Spleen (tissue), 7 donors: ENCODE measurements at regions not wholly inside any gene's neighbourhood (a gene's known extent, or its start where the extent isn't known, plus 50 kb on each side); places are given as distances from the start of the nearest gene placed in this dataset.

Source experiments
- POLR2A ChIP-seq, 3 donors: fragments of 450-650 bp; IDR thresholded peaks; one replicate each; pipeline ENCODE4 v1.5.1; 2017; ENCODE audit warnings: antibody characterized with exemption in 3 of 3, mild to moderate bottlenecking in 1 of 3
- POLR2AphosphoS5 ChIP-seq, 3 donors: sonication (generic); formaldehyde crosslinking; IDR thresholded peaks; one replicate each; pipeline ENCODE4 v1.5.1; 2017; ENCODE audit warnings: antibody characterized with exemption in 3 of 3
- TF ChIP-seq, protein P1 (sequence below), 11 experiments: fragments of 200-600 bp in 7 of 11; fragments of 450-650 bp in 4 of 11; sonication (generic) in 4 of 11; IDR thresholded peaks in 8 of 11; conservative IDR thresholded peaks in 3 of 11; 1 replicate in 7 of 11; 2 replicates in 4 of 11; pipeline versions ENCODE4 v1.4.0 to v1.8.0; 2016 to 2021; ENCODE audit warnings: antibody characterized with exemption in 11 of 11, inconsistent platforms in 4 of 11, mild to moderate bottlenecking in 1 of 11
- donor health status: DM: no; HTN: no; CAD: no; lungs with moderate emphysema.
- donor health status: DM: no; HTN: no; CAD: no.
- donor health status: DM: no; HTN: no; CAD: no.

GRCh38 chr4:17098996-17099395, 200.6 kb upstream of the LDB2 start:
- TF ChIP-seq, protein P1, sequence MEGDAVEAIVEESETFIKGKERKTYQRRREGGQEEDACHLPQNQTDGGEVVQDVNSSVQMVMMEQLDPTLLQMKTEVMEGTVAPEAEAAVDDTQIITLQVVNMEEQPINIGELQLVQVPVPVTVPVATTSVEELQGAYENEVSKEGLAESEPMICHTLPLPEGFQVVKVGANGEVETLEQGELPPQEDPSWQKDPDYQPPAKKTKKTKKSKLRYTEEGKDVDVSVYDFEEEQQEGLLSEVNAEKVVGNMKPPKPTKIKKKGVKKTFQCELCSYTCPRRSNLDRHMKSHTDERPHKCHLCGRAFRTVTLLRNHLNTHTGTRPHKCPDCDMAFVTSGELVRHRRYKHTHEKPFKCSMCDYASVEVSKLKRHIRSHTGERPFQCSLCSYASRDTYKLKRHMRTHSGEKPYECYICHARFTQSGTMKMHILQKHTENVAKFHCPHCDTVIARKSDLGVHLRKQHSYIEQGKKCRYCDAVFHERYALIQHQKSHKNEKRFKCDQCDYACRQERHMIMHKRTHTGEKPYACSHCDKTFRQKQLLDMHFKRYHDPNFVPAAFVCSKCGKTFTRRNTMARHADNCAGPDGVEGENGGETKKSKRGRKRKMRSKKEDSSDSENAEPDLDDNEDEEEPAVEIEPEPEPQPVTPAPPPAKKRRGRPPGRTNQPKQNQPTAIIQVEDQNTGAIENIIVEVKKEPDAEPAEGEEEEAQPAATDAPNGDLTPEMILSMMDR (IDR thresholded peaks at IDR 0.05 in 8 of 11, conservative IDR thresholded peaks at IDR 0.05 in 3 of 11): no peak
- TF ChIP-seq POLR2A (IDR thresholded peaks at IDR 0.05) (no peak), POLR2AphosphoS5 (IDR thresholded peaks at IDR 0.05) (no peak)
